K562 (cell line): ENCODE measurements at regions not wholly inside any gene's neighbourhood (a gene's known extent, or its start where the extent isn't known, plus 50 kb on each side); places are given as distances from the start of the nearest gene placed in this dataset.

Experiments used
- ATF4 ChIP-seq: fragments of 450-650 bp; formaldehyde crosslinking; IDR thresholded peaks from 2 replicates; pipeline ENCODE4 v1.4.0; 2022; ENCODE audit warnings: mild to moderate bottlenecking, moderate library complexity
- GATA2 ChIP-seq: sonication (generic); formaldehyde crosslinking; IDR thresholded peaks from 2 replicates; pipeline ENCODE4 v1.4.0; 2020; ENCODE audit warnings: mild to moderate bottlenecking, missing genetic modification reagents
- PATZ1 ChIP-seq: fragments of 250-450 bp; sonication (Bioruptor Pico); IDR thresholded peaks from 2 replicates; pipeline ENCODE4 v1.5.0; 2020; ENCODE audit warnings: mild to moderate bottlenecking, borderline replicate concordance
- POLR2A ChIP-seq: fragments of 450-650 bp; conservative IDR thresholded peaks from 2 replicates; pipeline ENCODE4 v1.6.1; 2016
- TEAD4 ChIP-seq, 2 experiments: sonication (generic) in 1 of 2; formaldehyde crosslinking in 1 of 2; IDR thresholded peaks; 2 replicates each; pipeline versions ENCODE4 v1.6.1 to v1.8.0; 2012 to 2022; ENCODE audit warnings: borderline replicate concordance in 1 of 2, inconsistent platforms in 1 of 2, low read length in 1 of 2, mild to moderate bottlenecking in 1 of 2, missing genetic modification reagents in 1 of 2
- TF ChIP-seq, protein P1 (sequence below), 2 experiments: fragments of 450-650 bp; IDR thresholded peaks; 2 replicates each; pipeline ENCODE4 v1.6.1; 2018; ENCODE audit warnings: mild to moderate bottlenecking in 2 of 2, low read depth in 1 of 2; ENCODE audit not compliant: partially characterized antibody in 2 of 2

GRCh38 chrX:13900351-13900750, 83.5 kb upstream of the GPM6B start:
- TF ChIP-seq PATZ1 (CRISPR knock-in tag) = no peak
- no peak for TF ChIP-seq GATA2
- TF ChIP-seq ATF4 (CRISPR knock-in tag) = no peak
- no peak for TF ChIP-seq TEAD4 (IDR thresholded peaks at IDR 0.05; ENCODE audit: low read length)
- no peak for TF ChIP-seq TEAD4 (CRISPR knock-in tag; IDR thresholded peaks at IDR 0.05; ENCODE audit: borderline replicate concordance)
- TF ChIP-seq, protein P1, sequence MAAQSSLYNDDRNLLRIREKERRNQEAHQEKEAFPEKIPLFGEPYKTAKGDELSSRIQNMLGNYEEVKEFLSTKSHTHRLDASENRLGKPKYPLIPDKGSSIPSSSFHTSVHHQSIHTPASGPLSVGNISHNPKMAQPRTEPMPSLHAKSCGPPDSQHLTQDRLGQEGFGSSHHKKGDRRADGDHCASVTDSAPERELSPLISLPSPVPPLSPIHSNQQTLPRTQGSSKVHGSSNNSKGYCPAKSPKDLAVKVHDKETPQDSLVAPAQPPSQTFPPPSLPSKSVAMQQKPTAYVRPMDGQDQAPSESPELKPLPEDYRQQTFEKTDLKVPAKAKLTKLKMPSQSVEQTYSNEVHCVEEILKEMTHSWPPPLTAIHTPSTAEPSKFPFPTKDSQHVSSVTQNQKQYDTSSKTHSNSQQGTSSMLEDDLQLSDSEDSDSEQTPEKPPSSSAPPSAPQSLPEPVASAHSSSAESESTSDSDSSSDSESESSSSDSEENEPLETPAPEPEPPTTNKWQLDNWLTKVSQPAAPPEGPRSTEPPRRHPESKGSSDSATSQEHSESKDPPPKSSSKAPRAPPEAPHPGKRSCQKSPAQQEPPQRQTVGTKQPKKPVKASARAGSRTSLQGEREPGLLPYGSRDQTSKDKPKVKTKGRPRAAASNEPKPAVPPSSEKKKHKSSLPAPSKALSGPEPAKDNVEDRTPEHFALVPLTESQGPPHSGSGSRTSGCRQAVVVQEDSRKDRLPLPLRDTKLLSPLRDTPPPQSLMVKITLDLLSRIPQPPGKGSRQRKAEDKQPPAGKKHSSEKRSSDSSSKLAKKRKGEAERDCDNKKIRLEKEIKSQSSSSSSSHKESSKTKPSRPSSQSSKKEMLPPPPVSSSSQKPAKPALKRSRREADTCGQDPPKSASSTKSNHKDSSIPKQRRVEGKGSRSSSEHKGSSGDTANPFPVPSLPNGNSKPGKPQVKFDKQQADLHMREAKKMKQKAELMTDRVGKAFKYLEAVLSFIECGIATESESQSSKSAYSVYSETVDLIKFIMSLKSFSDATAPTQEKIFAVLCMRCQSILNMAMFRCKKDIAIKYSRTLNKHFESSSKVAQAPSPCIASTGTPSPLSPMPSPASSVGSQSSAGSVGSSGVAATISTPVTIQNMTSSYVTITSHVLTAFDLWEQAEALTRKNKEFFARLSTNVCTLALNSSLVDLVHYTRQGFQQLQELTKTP (IDR thresholded peaks at IDR 0.05; ENCODE audit: low read depth in 1 of 2, partially characterized antibody in 2 of 2) = no peak
- TF ChIP-seq POLR2A = no peak
